ENCODE measurements at regions not wholly inside any gene's neighbourhood (a gene's known extent, or its start where the extent isn't known, plus 50 kb on each side); places are given as distances from the start of the nearest gene placed in this dataset.

DNA sequence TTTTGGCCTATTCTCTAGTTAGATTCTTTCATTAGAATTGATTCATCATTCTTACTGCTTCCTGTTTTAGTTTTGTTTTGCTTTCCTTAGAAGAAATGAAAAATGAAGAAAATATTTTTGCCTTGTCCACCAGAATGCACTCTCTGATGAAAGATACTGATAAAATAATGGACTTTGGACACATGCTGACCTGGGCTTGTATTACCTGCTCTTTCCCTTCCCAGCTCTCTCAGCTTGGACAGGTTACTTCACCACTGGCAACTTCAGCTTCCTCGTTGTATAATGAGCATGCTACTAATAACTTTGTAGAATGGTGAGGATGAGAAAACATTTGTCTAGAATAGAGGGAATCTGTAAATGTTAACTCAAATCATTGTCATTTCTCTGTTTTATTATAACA, 1468.1 kb upstream of the WWC1 start:
- H3K4me3 ChIP-seq: no peak overlapping the region
- intact Hi-C loops (cut with DNase I; ENCODE audit: low total_unique reads): no loop called here
- no peaks in the 10 kb centered on the region for H3K27me3 ChIP-seq
- TF ChIP-seq, protein P1, sequence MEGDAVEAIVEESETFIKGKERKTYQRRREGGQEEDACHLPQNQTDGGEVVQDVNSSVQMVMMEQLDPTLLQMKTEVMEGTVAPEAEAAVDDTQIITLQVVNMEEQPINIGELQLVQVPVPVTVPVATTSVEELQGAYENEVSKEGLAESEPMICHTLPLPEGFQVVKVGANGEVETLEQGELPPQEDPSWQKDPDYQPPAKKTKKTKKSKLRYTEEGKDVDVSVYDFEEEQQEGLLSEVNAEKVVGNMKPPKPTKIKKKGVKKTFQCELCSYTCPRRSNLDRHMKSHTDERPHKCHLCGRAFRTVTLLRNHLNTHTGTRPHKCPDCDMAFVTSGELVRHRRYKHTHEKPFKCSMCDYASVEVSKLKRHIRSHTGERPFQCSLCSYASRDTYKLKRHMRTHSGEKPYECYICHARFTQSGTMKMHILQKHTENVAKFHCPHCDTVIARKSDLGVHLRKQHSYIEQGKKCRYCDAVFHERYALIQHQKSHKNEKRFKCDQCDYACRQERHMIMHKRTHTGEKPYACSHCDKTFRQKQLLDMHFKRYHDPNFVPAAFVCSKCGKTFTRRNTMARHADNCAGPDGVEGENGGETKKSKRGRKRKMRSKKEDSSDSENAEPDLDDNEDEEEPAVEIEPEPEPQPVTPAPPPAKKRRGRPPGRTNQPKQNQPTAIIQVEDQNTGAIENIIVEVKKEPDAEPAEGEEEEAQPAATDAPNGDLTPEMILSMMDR (IDR thresholded peaks at IDR 0.05): no peak
- H3K4me1 ChIP-seq: no peaks in the 10 kb centered on the region
- H3K27ac ChIP-seq: no peak overlapping the region
- H3K9me3 ChIP-seq: no peaks in the 10 kb centered on the region
- no peak for DNase-seq
- no peaks in the 10 kb centered on the region for H3K36me3 ChIP-seq

DNA sequence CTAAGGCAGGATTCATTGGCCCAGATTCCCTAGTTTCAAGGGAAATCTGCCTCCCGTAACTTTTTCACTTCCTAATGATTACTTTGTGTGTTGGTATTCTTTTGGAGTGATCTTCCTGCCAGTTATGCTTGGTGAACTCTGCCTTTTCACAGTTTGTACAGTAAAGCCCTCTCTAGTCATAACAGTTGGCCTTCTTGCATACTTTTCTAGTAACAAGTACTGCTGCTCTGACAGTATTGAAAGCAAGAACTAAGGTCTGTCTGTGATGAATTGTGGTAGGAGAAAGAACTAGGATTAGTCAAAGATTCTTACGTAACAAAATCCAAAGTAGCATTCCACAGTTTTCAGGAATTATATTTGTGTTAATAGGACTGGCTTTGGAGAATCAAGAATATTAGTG, 1457.2 kb upstream of the WWC1 start:
- no peaks in the 10 kb centered on the region for H3K4me1 ChIP-seq
- intact Hi-C loops (cut with DNase I; ENCODE audit: low total_unique reads): no loop called here
- TF ChIP-seq, protein P1 (IDR thresholded peaks at IDR 0.05): no peak
- DNase-seq: no peak
- H3K27ac ChIP-seq: no peak overlapping the region
- no peaks in the 10 kb centered on the region for H3K9me3 ChIP-seq
- no peaks in the 10 kb centered on the region for H3K27me3 ChIP-seq
- H3K36me3 ChIP-seq: no peaks in the 10 kb centered on the region
- H3K4me3 ChIP-seq: no peak overlapping the region

DNA sequence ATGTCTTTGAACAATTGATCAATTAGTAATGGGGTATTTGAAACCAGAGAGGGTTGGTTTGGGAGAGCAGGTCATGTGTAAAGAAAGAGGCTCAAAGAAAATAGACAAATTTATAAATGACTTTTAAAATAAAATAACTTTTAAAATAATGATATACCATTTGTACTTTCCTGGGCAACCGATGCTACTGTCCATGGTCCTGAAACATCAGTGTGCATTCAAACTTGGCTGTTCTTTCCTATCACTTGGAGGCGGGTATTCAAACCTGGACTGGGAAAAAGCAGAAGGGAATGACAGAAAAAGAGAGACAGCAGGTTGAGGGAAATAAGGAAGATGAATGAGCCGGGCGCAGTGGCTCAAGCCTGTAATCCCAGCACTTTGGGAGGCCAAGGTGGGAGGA, 1446.4 kb upstream of the WWC1 start:
- Histone ChIP-seq H3K9me3 (no peaks in the 10 kb centered on the region), H3K27ac (no peak overlapping the region), H3K27me3 (no peaks in the 10 kb centered on the region), H3K4me3 (no peak overlapping the region), H3K4me1 (no peaks in the 10 kb centered on the region), H3K36me3 (no peaks in the 10 kb centered on the region)
- DNase-seq: no peak
- intact Hi-C loops (cut with DNase I; ENCODE audit: low total_unique reads): no loop called here
- TF ChIP-seq, protein P1 (IDR thresholded peaks at IDR 0.05): no peak

DNA sequence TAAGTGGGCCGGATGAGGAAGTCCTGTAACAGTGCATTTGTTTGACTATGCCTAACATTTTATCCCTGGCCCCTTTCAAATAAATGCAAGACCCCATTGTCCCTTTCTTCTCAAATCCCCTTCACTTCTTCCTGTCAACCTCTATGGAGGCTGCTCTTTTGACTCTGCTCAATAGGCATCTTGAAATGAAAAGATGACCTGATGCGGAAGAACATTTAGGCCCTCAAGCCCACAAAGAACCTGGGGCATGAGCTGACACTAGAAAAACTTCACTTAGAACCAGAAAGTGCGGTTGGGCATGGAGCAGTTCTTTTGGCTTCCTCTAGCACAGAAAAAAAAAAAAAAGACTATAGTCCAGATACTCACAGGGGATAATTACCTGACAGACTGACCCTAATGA, 1434.7 kb upstream of the WWC1 start:
- Histone ChIP-seq H3K27ac (no peak overlapping the region), H3K9me3 (no peaks in the 10 kb centered on the region), H3K27me3 (no peaks in the 10 kb centered on the region), H3K4me3 (no peak overlapping the region), H3K36me3 (no peaks in the 10 kb centered on the region), H3K4me1 (no peaks in the 10 kb centered on the region)
- intact Hi-C loops (cut with DNase I; ENCODE audit: low total_unique reads): no loop called here
- no peak for DNase-seq
- TF ChIP-seq, protein P1 (IDR thresholded peaks at IDR 0.05): no peak

DNA sequence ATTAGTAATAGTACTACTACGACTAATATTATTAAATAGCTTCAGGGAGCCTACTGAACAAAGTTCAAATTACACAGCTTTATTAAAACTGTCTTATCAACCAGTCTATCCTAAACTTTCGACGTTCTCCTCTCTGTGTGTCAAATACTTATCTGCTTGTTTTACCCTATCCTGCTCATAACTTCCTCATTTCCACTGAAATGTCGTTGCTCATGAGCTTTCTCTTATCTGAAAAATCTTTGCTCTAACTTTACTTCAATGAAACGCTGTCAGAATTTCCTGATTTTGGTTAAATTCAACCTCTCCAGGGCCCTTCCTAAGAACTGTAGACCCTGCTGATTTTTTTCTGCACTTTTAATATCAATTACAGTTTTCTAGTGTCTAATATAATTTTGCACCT, 1431.0 kb upstream of the WWC1 start:
- Histone ChIP-seq H3K27me3 (no peaks in the 10 kb centered on the region), H3K27ac (no peak overlapping the region), H3K4me1 (no peaks in the 10 kb centered on the region), H3K36me3 (no peaks in the 10 kb centered on the region), H3K9me3 (no peaks in the 10 kb centered on the region), H3K4me3 (no peak overlapping the region)
- intact Hi-C loops (cut with DNase I; ENCODE audit: low total_unique reads): no loop called here
- DNase-seq: no peak
- TF ChIP-seq, protein P1 (IDR thresholded peaks at IDR 0.05): no peak

DNA sequence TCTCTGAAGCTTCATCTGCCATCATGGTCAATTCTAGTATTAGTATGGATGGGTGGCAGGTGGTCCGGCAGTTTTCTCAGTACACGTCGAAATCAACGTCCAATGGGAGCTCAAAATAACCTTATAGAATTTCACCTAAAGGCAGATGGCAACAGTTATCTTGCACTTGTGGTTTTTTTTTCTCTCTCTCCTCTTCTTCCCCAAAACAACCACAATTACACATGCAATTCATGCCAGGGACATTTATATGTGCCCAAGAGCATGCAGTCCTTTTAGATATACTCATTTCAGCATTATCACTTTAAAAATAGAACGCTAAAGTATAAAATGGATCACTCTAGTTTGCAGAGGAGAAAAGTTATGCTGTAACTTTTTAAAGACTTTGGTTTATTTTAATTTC, 1428.9 kb upstream of the WWC1 start:
- H3K4me1 ChIP-seq: no peaks in the 10 kb centered on the region
- no peak overlapping the region for H3K27ac ChIP-seq
- intact Hi-C loops (cut with DNase I; ENCODE audit: low total_unique reads): no loop called here
- no peaks in the 10 kb centered on the region for H3K27me3 ChIP-seq
- TF ChIP-seq, protein P1 (IDR thresholded peaks at IDR 0.05): no peak
- H3K9me3 ChIP-seq: no peaks in the 10 kb centered on the region
- no peaks in the 10 kb centered on the region for H3K36me3 ChIP-seq
- H3K4me3 ChIP-seq: no peak overlapping the region
- DNase-seq: no peak

Data from tibial artery (tissue), 4 donors.